NCI-H345 treated with DMSO at 0.1 percent for 48 hours (cell line): ENCODE measurements at regions not wholly inside any gene's neighbourhood (a gene's known extent, or its start where the extent isn't known, plus 50 kb on each side); places are given as distances from the start of the nearest gene placed in this dataset.
A peak's percentile ranks its signal among the peaks of the same experiment; 100 is the strongest.

ENCODE experiments used
- DNase-seq: peaks from one replicate; lab custom pipeline; 2025; ENCODE audit not compliant: unreplicated experiment; lab: John Stamatoyannopoulos, UW

DNA sequence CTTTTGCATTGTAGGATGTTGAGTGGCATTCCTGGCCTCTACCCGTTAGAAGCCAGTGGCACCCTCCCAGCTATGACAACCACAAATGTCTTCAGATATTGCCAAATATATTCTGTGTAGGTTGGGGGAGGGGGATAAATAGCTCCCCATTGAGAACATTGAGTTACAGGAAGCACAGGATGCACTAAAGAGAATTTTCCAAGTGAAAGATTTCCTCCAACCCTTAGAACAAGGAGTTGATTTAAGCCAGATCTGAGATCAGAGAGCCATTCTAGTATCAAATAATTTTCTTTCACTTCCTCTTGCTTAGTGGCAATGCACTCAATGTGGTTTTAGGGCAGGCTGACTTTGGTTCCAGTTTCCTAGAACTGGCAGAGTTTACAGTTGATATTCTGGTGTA is 436.6 kb downstream of the C4orf33 start:
- no peak for DNase-seq

- no peak for DNase-seq
These were observed 447.3 kb downstream of the C4orf33 start for GRCh38 chr4:129543299-129543698.

DNA sequence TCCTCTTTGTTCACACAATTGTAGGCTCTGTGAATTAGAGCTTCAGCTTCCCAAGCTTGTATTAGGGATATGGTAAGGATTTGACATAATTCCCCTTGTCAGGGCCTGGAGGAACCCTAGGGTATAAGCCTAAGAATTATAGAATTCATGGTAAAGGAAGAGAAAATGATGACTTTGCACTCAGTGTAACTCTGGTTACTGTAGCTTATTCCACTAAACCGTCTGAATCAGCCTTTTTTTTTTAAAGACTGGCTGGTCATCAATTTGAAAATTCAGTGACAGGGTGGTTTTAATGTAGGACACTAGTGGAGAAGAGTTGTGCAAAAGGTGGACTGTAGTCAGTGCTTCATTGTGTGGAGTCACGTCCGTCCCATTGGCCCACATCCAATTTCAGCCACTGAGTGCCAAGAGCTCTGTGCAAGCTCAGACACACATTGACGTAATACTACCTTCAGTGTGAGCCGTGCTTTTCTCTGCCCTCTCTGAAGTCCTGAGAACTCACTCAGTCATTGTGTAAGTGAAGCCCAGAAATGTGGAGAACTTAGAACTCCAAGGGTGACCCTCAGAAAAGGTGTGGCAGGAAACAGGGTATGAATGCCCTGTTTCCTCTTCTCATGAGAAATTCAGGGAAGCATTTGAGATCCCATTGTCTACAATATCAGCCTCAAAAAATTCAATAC is 449.8 kb downstream of the C4orf33 start:
- no peak for DNase-seq

GRCh38 chr4:129546531-129546930 is 450.6 kb downstream of the C4orf33 start:
- no peak for DNase-seq

GRCh38 chr4:129550281-129550785 is 454.4 kb downstream of the C4orf33 start:
- no peak for DNase-seq

DNA sequence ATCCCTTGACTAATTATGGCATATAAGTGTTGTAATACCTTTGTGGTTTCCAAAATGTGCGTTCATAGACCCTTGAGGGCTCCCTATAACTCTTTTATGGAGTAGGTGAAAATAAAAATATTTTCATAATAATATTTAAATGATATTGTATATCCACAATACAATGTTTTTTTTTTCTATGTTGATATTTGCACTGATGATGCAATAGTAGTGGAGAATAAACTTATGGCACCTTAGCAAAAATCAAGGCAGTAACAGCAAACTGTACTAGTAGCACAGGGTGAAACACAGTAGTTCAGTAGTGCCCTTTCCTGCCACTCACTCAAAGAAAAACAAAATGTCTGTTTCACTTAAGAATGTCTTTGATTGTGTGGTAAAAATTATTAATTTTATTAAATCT is 465.3 kb downstream of the C4orf33 start:
- DNase-seq = no peak

DNA sequence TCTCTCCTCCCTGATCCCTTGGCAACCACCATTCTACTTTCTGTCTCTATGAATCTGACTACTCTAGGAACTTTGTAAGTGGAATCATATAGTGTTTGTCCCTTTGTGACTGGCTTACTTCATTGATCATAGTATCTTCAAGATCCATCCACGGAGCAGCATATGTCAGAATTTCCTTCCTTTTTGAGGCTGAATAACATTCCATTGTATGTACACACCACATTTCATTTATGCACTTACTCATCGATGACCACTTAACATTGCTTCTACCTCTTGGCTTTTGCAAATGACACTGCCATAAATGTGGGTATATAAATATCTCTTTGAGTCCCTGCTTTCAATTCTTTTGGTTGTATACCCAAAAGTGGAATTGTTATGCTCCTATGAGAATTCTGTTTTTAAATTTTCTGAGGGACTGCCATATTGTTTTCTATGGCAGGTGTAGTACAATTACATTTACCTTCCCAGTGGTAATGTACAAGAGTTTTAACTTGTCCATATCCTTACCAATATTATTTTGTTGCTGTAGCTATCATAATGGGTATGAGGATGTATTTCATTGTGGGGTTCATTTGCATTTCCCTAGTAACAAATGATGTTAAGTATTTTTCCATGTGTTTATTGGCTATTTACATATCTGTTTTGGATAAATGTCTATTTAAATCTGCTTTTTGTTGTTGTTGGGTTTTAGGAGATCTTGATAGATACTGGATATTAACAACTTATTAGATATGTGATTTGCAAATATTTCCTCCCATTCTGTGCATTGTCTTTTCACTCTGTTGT is 466.1 kb downstream of the C4orf33 start:
- no peak for DNase-seq

DNA sequence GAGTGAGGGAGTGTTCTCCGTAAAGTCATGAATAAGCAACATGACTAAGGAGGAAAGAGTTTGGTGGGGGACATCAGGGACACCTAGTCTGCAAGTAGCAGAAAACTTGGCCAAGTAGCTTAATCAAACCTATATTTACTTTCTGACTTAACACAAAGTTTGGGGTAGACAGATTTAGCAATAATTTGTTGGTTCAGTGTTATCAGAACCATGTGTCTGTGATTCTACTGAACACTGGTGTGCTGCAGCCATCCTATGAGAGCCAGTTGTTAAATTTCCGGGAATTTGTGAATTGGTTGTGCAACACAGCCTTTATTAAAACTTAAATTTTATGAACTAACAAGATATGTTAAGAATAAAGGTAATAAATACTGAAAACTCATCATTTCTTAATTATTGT is 469.3 kb downstream of the C4orf33 start:
- no peak for DNase-seq

- no peak for DNase-seq
These were observed 474.4 kb downstream of the C4orf33 start for GRCh38 chr4:129570326-129570725.

DNA sequence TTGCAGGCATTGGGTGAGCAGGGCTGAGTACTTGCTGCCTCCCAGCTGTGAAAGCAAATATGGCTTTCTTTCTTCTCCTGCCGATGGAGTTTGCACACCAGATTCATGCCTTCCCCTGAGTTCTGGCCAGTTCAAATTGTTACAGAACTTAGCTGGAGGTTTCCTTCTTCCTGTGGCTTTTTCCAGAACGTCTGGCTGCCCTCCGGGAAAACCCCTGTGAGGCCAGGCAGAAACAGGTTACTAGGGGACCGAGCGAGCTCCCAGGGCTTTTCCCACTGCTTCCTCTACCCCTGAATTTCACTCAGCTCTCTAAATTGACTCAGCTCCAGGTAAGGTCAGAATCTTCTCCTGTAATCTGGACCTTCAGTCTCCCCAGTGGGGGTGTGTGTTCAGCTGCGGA is 482.4 kb downstream of the C4orf33 start:
- DNase-seq = no peak

GRCh38 chr4:129581305-129581704 is 485.4 kb downstream of the C4orf33 start:
- DNase-seq = no peak

DNA sequence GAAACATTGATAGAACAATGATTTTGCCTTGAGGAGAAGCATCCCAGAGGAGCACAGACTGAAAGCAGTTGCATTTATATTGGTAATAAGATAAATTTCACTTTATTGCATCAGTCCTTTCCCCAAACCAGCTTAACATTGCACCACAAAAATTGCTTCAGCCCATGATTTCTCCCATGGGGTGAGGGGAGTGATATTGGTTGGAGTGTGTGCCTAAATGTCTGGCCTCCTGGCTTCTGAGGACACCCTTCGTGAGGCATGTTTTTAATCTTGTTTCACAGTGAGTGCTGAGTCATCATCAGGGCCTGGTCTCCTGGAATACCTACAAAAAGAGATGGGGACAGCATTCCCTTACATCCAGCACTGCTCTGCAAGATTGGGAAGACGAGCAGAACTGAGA is 487.9 kb downstream of the C4orf33 start:
- no peak for DNase-seq

GRCh38 chr4:129598582-129598981 is 502.6 kb downstream of the C4orf33 start:
- no peak for DNase-seq

DNA sequence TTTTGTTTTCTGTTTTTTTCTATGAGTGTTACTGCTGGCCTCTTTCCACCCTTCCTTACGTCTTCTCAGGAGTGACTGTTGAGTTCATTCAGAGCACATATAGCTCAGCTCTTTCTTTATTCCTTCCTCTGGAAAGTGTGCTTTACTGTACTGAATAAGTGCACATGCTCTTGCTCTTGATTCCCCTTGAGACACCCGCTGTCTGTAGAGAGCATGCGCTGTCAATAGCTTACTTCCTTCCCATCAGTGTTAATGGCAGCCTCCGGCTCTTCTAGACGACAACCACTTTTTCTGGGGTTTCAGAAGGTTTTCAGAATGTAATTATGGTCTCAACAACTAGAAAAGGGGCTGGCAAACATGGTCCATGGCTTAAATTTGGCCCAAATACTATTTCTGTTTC is 504.9 kb downstream of the C4orf33 start:
- no peak for DNase-seq

DNA sequence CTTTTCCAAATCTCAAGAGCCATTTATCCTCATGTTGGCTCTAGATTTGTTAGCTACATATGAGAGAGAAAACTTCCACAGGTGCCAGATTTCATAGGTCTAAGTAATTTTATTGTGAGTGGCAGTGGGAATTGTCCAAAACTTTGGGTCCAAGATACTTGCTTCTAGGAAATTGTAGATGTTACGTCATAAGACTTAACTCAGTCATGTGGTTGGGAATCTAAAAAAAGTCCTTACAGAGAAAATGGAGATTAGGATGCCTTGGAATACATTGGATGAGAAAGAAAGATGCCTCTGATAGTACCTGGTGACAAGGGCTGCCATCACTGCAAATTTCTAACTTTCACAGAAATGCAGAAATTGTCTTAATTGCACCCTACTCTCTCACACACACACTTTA is 506.5 kb downstream of the C4orf33 start:
- no peak for DNase-seq

GRCh38 chr4:129603241-129603931 is 507.4 kb downstream of the C4orf33 start:
- no peak for DNase-seq

GRCh38 chr4:129604632-129605255 is 508.8 kb downstream of the C4orf33 start:
- DNase-seq = no peak

GRCh38 chr4:129614611-129615010 is 518.7 kb downstream of the C4orf33 start:
- DNase-seq = no peak

DNA sequence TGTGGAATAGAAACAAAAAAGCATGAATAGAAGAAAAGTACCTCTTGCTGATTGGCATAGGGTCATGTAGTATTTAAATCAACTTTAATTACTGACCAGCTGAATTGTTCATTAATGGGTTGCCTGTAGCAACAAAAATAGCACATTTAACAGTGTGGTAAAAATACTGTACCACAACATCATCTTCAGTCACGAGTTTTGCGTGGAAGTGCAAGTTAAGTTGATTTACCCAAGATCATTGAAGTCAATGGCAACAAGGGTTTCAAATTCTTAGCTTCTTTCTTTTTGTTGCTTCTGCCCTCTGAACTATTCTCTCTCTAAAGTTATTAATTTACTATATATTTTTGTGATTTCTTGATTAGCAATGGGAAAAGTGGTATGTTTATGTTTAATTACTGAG is 526.6 kb downstream of the C4orf33 start:
- no peak for DNase-seq

- no peak for DNase-seq
These were observed 527.4 kb downstream of the C4orf33 start for GRCh38 chr4:129623233-129623875.

GRCh38 chr4:129641179-129641578 is 545.2 kb downstream of the C4orf33 start:
- peak; percentile 2 for DNase-seq
